ENCODE measurements at regions not wholly inside any gene's neighbourhood (a gene's known extent, or its start where the extent isn't known, plus 50 kb on each side); places are given as distances from the start of the nearest gene placed in this dataset.

- no peak for TF ChIP-seq CTCF (IDR thresholded peaks at IDR 0.05)
- intact Hi-C loops (cut with DNase I) = no loop called here
- no peak overlapping the region for H3K4me3 ChIP-seq
Observed at GRCh38 chr17:70771804-70772386, 602.6 kb downstream of the KCNJ2 start.

GRCh38 chr17:70772761-70773160 lies 603.4 kb downstream of the KCNJ2 start:
- H3K36me3 ChIP-seq = no peaks in the 10 kb centered on the region
- intact Hi-C loops (cut with DNase I) = no loop called here
- no peaks in the 10 kb centered on the region for H3K4me1 ChIP-seq
- no peak overlapping the region for H3K27ac ChIP-seq
- no peak for TF ChIP-seq CTCF (IDR thresholded peaks at IDR 0.05)
- no peak for DNase-seq (ENCODE audit: low spot score in 2 of 2)
- no peak overlapping the region for H3K4me3 ChIP-seq
- H3K27me3 ChIP-seq = no peaks in the 10 kb centered on the region
- H3K9me3 ChIP-seq = no peaks in the 10 kb centered on the region

More at GRCh38 chr17:70771804-70772386, 602.6 kb downstream of the KCNJ2 start:
- H3K27ac ChIP-seq = no peak overlapping the region
- no peak for DNase-seq (ENCODE audit: low spot score in 2 of 2)
- H3K27me3 ChIP-seq = no peaks in the 10 kb centered on the region
- H3K4me1 ChIP-seq = no peaks in the 10 kb centered on the region
- no peaks in the 10 kb centered on the region for H3K9me3 ChIP-seq
- no peaks in the 10 kb centered on the region for H3K36me3 ChIP-seq

GRCh38 chr17:70773258-70773657 lies 603.9 kb downstream of the KCNJ2 start:
- no peak for TF ChIP-seq CTCF (IDR thresholded peaks at IDR 0.05)
- Histone ChIP-seq H3K4me1 (no peaks in the 10 kb centered on the region), H3K4me3 (no peak overlapping the region), H3K36me3 (no peaks in the 10 kb centered on the region), H3K27me3 (no peaks in the 10 kb centered on the region), H3K27ac (no peak overlapping the region), H3K9me3 (no peaks in the 10 kb centered on the region)
- DNase-seq (ENCODE audit: low spot score in 2 of 2) = no peak
- intact Hi-C loops (cut with DNase I) = no loop called here

DNA sequence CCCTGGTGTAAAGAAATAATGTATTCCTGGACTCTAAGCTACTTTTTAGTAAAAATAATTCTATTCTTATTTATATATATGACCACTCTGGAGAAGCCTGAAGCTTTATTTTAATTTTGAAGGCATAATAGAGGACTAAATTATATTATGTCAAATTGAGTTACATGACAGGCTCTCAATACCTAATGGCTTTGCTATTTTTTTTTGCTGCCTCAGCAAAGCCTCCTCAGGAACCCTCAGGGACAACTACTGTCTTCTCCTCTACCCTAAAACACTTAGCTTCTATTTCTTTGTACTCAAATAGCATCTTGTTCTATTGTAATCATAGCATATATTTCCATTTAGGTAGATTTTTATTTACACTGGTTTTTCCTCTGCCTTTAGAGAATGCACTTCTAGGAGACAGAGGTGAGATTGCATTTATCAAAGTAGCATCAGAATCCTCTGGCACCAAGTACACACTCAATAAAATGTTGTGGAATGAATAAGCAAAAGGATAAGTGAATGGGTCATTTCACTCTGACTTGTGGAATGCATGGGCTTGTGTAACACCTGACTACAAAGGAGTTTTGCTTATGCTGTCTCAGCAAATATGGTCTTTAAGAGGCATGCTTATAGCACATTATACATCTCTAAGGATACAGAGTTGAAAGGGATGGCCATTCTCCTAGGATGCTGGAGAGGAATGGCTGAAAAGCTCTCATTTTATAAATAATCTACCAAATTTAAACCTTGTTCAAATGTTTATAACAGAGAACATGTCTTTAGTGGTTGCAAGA lies 605.2 kb downstream of the KCNJ2 start:
- Histone ChIP-seq H3K27me3 (no peaks in the 10 kb centered on the region), H3K36me3 (no peaks in the 10 kb centered on the region), H3K9me3 (no peaks in the 10 kb centered on the region), H3K4me3 (no peak overlapping the region), H3K27ac (no peak overlapping the region), H3K4me1 (no peaks in the 10 kb centered on the region)
- no peak for DNase-seq (ENCODE audit: low spot score in 2 of 2)
- no peak for TF ChIP-seq CTCF (IDR thresholded peaks at IDR 0.05)
- intact Hi-C loops (cut with DNase I) = no loop called here

DNA sequence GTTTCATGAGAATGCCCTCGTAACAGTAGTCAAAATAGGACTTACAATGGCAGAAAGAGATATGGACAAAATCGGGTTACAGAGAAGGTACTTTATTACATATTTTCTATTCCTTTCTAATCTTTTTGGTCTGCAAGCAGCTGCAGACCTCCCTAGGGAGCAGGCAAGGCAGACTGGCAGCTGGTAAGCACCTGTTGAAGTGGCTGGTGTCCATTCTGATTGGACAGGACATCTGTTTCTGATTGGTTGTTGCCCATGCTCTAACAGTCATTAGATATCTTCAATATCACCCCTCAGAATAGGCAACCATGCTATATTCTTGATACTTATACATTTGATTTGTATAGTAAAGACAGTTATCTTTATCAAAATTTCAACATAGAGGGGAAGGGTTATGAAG lies 606.3 kb downstream of the KCNJ2 start:
- no peak for TF ChIP-seq CTCF (IDR thresholded peaks at IDR 0.05)

More for the DNA sequence above, 606.3 kb downstream of the KCNJ2 start:
- H3K9me3 ChIP-seq = no peaks in the 10 kb centered on the region
- intact Hi-C loops (cut with DNase I) = no loop called here
- DNase-seq (ENCODE audit: low spot score in 2 of 2) = no peak
- H3K27me3 ChIP-seq = no peaks in the 10 kb centered on the region
- H3K36me3 ChIP-seq = no peaks in the 10 kb centered on the region
- H3K4me1 ChIP-seq = no peaks in the 10 kb centered on the region
- no peak overlapping the region for H3K27ac ChIP-seq
- no peak overlapping the region for H3K4me3 ChIP-seq
